ENCODE measurements at regions not wholly inside any gene's neighbourhood (a gene's known extent, or its start where the extent isn't known, plus 50 kb on each side); places are given as distances from the start of the nearest gene placed in this dataset.

- POLR2A ChIA-PET: no interaction called here
- Mint-ChIP-seq H3K27me3 (no peaks in the 10 kb centered on the region), H3K4me3 (no peak overlapping the region), H3K27ac (no peak overlapping the region), H3K9me3 (no peaks in the 10 kb centered on the region), H3K4me1 (ENCODE audit: low read depth) (no peaks in the 10 kb centered on the region), H3K36me3 (ENCODE audit: low read depth) (no peaks in the 10 kb centered on the region)
- Histone ChIP-seq H3K4me1 (ENCODE audit: insufficient read depth, low read length) (no peaks in the 10 kb centered on the region), H3K36me3 (ENCODE audit: insufficient read depth, low read length) (no peaks in the 10 kb centered on the region), H3K27me3 (ENCODE audit: control insufficient read depth in 1 of 2, insufficient read depth in 2 of 2, low read length in 2 of 2) (no peaks in the 10 kb centered on the region), H3K4me3 (ENCODE audit: low read length) (no peak overlapping the region), H3K27ac (ENCODE audit: low read depth in 1 of 2, low read length in 2 of 2) (no peak overlapping the region), H3K9me3 (ENCODE audit: control insufficient read depth in 1 of 2, insufficient read depth in 1 of 2, low read length in 2 of 2) (no peaks in the 10 kb centered on the region)
- CTCF ChIA-PET: no interaction called here
- TF ChIP-seq CTCF (IDR thresholded peaks at IDR 0.05): no peak
- intact Hi-C loops (cut with DNase I, micrococcal nuclease): no loop called here
- DNase-seq (no peak), ATAC-seq (ENCODE audit: poor library complexity) (no peak)
Observed at GRCh38 chr11:82462608-82463242, 270.9 kb downstream of the FAM181B start.

- Mint-ChIP-seq H3K4me3 (no peak overlapping the region), H3K36me3 (ENCODE audit: low read depth) (no peaks in the 10 kb centered on the region), H3K27ac (no peak overlapping the region), H3K4me1 (ENCODE audit: low read depth) (no peaks in the 10 kb centered on the region), H3K9me3 (no peaks in the 10 kb centered on the region), H3K27me3 (no peaks in the 10 kb centered on the region)
- no peaks in the 10 kb centered on the region for H3K4me1 ChIP-seq (ENCODE audit: insufficient read depth, low read length)
- POLR2A ChIA-PET: no interaction called here
- CTCF ChIA-PET: no interaction called here
- H3K27me3 ChIP-seq (ENCODE audit: control insufficient read depth in 1 of 2, insufficient read depth in 2 of 2, low read length in 2 of 2): no peaks in the 10 kb centered on the region
- TF ChIP-seq CTCF (IDR thresholded peaks at IDR 0.05): no peak
- DNase-seq: no peak
- no peak overlapping the region for H3K4me3 ChIP-seq (ENCODE audit: low read length)
- intact Hi-C loops (cut with DNase I, micrococcal nuclease): no loop called here
- H3K27ac ChIP-seq (ENCODE audit: low read depth in 1 of 2, low read length in 2 of 2): no peak overlapping the region
- no peaks in the 10 kb centered on the region for H3K9me3 ChIP-seq (ENCODE audit: control insufficient read depth in 1 of 2, insufficient read depth in 1 of 2, low read length in 2 of 2)
- H3K36me3 ChIP-seq (ENCODE audit: insufficient read depth, low read length): no peaks in the 10 kb centered on the region
- ATAC-seq (ENCODE audit: poor library complexity): no peak
Observed at GRCh38 chr11:82458761-82459160, 274.9 kb downstream of the FAM181B start.

- DNase-seq (no peak), ATAC-seq (ENCODE audit: poor library complexity) (no peak)
- no peak overlapping the region for H3K4me3 Mint-ChIP-seq
- no peak overlapping the region for H3K27ac Mint-ChIP-seq
- no peaks in the 10 kb centered on the region for H3K9me3 Mint-ChIP-seq
- no peaks in the 10 kb centered on the region for H3K27me3 ChIP-seq (ENCODE audit: control insufficient read depth in 1 of 2, insufficient read depth in 2 of 2, low read length in 2 of 2)
- H3K4me3 ChIP-seq (ENCODE audit: low read length): no peak overlapping the region
- CTCF ChIA-PET: no interaction called here
- intact Hi-C loops (cut with DNase I, micrococcal nuclease): no loop called here
- no peak overlapping the region for H3K27ac ChIP-seq (ENCODE audit: low read depth in 1 of 2, low read length in 2 of 2)
- TF ChIP-seq CTCF (IDR thresholded peaks at IDR 0.05): no peak
- H3K36me3 ChIP-seq (ENCODE audit: insufficient read depth, low read length): no peaks in the 10 kb centered on the region
- no peaks in the 10 kb centered on the region for H3K9me3 ChIP-seq (ENCODE audit: control insufficient read depth in 1 of 2, insufficient read depth in 1 of 2, low read length in 2 of 2)
- no peaks in the 10 kb centered on the region for H3K4me1 ChIP-seq (ENCODE audit: insufficient read depth, low read length)
- no peaks in the 10 kb centered on the region for H3K36me3 Mint-ChIP-seq (ENCODE audit: low read depth)
- no peaks in the 10 kb centered on the region for H3K27me3 Mint-ChIP-seq
- no peaks in the 10 kb centered on the region for H3K4me1 Mint-ChIP-seq (ENCODE audit: low read depth)
- POLR2A ChIA-PET: no interaction called here
Observed at GRCh38 chr11:82458147-82458546, 275.5 kb downstream of the FAM181B start.

Measured in CD4-positive, alpha-beta T cell (primary cell).